ENCODE measurements at regions not wholly inside any gene's neighbourhood (a gene's known extent, or its start where the extent isn't known, plus 50 kb on each side); places are given as distances from the start of the nearest gene placed in this dataset.

DNA sequence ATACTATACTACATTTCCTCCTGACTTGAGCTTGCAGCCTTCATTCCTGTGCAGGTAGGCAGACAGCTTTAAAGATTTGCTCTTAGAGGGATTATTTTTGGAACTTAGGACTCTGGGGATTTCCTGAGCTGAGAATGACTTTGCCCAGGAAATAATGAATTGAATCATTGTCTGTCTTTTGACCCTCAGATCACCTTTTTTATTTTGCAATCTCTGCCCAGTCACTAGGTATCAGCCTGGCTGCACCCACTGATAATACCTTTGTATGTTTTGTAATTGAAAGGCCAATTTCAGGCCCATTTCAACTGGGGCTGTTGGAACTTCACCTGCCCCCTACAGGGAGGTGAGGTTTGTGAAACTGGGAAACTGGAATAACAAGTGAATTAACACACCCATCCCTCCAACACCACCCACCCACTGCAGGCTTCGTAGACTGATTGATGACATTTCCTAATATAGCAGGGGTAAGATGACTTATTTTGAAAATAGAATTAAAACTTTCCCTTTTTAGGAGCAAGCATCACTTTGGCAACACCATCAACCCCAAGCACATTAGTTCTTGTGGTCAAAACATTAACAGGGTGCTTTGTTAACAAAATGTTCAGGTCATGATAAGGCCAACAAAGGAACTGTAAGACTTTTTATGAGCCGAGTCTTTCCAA is 157.1 kb upstream of the CENPW start:
- Histone ChIP-seq H3K27ac (replicated peaks) (no peak overlapping the region), H3K4me1 (no peaks in the 10 kb centered on the region), H3K36me3 (no peaks in the 10 kb centered on the region), H3K27me3 (ENCODE audit: low read depth) (no peaks in the 10 kb centered on the region), H3K9me3 (replicated peaks) (no peaks in the 10 kb centered on the region), H3K4me3 (no peak overlapping the region)
- TF ChIP-seq, protein P1, sequence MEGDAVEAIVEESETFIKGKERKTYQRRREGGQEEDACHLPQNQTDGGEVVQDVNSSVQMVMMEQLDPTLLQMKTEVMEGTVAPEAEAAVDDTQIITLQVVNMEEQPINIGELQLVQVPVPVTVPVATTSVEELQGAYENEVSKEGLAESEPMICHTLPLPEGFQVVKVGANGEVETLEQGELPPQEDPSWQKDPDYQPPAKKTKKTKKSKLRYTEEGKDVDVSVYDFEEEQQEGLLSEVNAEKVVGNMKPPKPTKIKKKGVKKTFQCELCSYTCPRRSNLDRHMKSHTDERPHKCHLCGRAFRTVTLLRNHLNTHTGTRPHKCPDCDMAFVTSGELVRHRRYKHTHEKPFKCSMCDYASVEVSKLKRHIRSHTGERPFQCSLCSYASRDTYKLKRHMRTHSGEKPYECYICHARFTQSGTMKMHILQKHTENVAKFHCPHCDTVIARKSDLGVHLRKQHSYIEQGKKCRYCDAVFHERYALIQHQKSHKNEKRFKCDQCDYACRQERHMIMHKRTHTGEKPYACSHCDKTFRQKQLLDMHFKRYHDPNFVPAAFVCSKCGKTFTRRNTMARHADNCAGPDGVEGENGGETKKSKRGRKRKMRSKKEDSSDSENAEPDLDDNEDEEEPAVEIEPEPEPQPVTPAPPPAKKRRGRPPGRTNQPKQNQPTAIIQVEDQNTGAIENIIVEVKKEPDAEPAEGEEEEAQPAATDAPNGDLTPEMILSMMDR (IDR thresholded peaks at IDR 0.05; ENCODE audit: borderline replicate concordance): no peak
- no peak for DNase-seq
- intact Hi-C loops (cut with micrococcal nuclease): no loop called here

DNA sequence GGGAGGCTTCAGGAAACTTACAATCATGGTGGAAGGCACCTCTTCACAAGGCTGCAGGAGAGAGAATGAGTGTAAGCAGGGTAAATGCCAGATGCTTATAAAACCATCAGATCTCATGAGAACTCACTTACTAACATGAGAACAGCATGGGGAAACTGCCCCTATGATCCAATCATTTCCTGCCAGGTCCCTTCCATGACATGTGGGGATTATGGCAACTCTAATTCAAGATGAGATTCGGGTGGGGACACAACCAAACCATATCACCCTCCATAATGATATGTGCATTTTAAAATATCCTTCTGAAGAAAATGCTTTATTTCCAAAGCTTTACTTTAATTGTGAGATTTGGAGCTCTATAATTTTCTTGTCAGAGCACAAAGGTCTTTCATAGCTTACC is 154.1 kb upstream of the CENPW start:
- no peak overlapping the region for H3K27ac ChIP-seq (replicated peaks)
- DNase-seq: no peak
- H3K27me3 ChIP-seq (ENCODE audit: low read depth): no peaks in the 10 kb centered on the region
- TF ChIP-seq, protein P1 (IDR thresholded peaks at IDR 0.05; ENCODE audit: borderline replicate concordance): no peak
- intact Hi-C loops (cut with micrococcal nuclease): no loop called here
- H3K36me3 ChIP-seq: no peaks in the 10 kb centered on the region
- H3K9me3 ChIP-seq (replicated peaks): no peaks in the 10 kb centered on the region
- H3K4me3 ChIP-seq: no peak overlapping the region
- no peaks in the 10 kb centered on the region for H3K4me1 ChIP-seq

- no peaks in the 10 kb centered on the region for H3K27me3 ChIP-seq (ENCODE audit: low read depth)
- H3K36me3 ChIP-seq: no peaks in the 10 kb centered on the region
- intact Hi-C loops (cut with micrococcal nuclease): no loop called here
- no peak for DNase-seq
- H3K4me3 ChIP-seq: no peak overlapping the region
- TF ChIP-seq, protein P1 (IDR thresholded peaks at IDR 0.05; ENCODE audit: borderline replicate concordance): no peak
- H3K27ac ChIP-seq (replicated peaks): no peak overlapping the region
- no peaks in the 10 kb centered on the region for H3K4me1 ChIP-seq
- H3K9me3 ChIP-seq (replicated peaks): peaks cover 12% of the 10 kb centered on the region
These were observed 151.5 kb upstream of the CENPW start for GRCh38 chr6:126188279-126188909.

DNA sequence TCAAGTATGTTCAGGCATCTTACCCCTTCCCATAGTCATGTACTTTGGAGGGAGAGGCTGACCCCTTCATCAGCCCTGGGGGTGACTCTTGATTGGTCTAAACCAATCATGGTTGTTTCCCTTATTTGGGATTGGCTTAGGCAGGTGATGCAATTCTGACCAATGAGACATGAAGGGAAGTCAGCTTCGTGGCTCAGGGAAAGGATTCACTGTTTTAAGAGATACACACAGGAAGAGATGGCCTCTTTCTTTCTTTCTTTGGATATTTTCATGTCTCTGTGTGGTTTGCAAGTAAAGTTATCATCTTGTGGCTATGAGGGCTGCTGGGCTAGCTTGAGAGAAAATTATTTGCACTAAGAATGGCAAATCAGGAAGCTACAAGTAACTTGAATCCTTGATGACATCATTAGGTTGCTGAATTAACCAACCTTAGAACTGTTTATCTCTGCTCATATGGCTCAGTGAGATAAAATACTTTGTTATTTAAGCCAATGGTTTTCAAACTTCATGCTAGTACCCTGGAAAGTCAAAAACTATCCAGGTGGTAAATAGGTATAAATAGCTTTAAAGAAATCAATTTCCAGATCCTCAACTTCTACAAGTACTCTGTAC is 144.2 kb upstream of the CENPW start:
- H3K4me1 ChIP-seq: no peaks in the 10 kb centered on the region
- intact Hi-C loops (cut with micrococcal nuclease): no loop called here
- TF ChIP-seq, protein P1 (IDR thresholded peaks at IDR 0.05; ENCODE audit: borderline replicate concordance): no peak
- no peaks in the 10 kb centered on the region for H3K27me3 ChIP-seq (ENCODE audit: low read depth)
- H3K9me3 ChIP-seq (replicated peaks): peaks cover 12% of the 10 kb centered on the region
- H3K36me3 ChIP-seq: peaks cover 4% of the 10 kb centered on the region
- H3K4me3 ChIP-seq: no peak overlapping the region
- H3K27ac ChIP-seq (replicated peaks): no peak overlapping the region
- no peak for DNase-seq

DNA sequence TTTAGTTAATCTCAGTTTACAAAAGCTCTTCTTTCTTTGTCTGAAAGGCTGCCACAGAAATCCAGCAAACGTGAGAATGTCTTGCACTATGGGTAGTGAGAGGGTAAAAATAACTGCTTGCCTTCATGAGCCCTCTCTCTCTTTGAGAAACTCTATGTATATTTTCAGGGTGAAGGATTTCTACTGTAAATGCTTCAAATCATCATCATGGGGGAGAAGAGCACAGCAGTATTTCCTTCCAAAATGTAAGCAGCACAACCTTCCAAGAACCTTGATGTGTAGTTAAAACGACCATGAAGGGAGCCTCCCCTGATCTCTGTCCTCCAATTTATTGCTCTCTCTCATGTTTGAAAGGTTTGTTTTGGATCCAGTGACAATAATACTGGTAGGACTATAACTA is 141.3 kb upstream of the CENPW start:
- intact Hi-C loops (cut with micrococcal nuclease): no loop called here
- H3K4me1 ChIP-seq: no peaks in the 10 kb centered on the region
- DNase-seq: no peak

More for the DNA sequence above, 141.3 kb upstream of the CENPW start:
- no peaks in the 10 kb centered on the region for H3K9me3 ChIP-seq (replicated peaks)
- TF ChIP-seq, protein P1 (IDR thresholded peaks at IDR 0.05; ENCODE audit: borderline replicate concordance): no peak
- H3K27me3 ChIP-seq (ENCODE audit: low read depth): no peaks in the 10 kb centered on the region
- H3K27ac ChIP-seq (replicated peaks): no peak overlapping the region
- H3K4me3 ChIP-seq: no peak overlapping the region
- peaks cover 4% of the 10 kb centered on the region for H3K36me3 ChIP-seq

Data from left ventricle myocardium inferior (tissue), 1 donor.